ENCODE measurements at regions not wholly inside any gene's neighbourhood (a gene's known extent, or its start where the extent isn't known, plus 50 kb on each side); places are given as distances from the start of the nearest gene placed in this dataset.
A peak's percentile ranks its signal among the peaks of the same experiment; 100 is the strongest.

DNA sequence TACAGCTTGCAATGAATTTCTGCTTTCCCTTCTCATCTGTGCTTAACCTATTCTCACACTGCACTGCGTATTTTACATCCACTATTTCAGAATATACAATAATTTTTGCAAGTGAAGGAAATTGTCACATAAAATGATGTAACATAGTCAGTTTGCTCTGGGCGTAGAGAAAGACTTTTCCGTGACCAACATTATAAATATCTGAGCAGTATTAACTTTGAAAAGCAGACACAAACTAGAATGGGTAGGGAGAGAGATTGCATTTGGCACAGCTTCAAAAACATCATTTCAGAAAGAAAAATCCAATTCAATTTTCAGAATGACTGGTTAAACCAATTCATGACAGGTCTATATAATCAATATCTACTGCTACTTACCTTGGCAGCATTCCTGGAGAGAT lies 352.5 kb upstream of the MIR17HG start:
- DNase-seq (ENCODE audit: low read depth): no peak
- TF ChIP-seq, protein P1, sequence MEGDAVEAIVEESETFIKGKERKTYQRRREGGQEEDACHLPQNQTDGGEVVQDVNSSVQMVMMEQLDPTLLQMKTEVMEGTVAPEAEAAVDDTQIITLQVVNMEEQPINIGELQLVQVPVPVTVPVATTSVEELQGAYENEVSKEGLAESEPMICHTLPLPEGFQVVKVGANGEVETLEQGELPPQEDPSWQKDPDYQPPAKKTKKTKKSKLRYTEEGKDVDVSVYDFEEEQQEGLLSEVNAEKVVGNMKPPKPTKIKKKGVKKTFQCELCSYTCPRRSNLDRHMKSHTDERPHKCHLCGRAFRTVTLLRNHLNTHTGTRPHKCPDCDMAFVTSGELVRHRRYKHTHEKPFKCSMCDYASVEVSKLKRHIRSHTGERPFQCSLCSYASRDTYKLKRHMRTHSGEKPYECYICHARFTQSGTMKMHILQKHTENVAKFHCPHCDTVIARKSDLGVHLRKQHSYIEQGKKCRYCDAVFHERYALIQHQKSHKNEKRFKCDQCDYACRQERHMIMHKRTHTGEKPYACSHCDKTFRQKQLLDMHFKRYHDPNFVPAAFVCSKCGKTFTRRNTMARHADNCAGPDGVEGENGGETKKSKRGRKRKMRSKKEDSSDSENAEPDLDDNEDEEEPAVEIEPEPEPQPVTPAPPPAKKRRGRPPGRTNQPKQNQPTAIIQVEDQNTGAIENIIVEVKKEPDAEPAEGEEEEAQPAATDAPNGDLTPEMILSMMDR (IDR thresholded peaks at IDR 0.05; ENCODE audit: insufficient read depth, low read length): no peak
- H3K4me3 ChIP-seq (ENCODE audit: low read depth, low read length): no peak overlapping the region

DNA sequence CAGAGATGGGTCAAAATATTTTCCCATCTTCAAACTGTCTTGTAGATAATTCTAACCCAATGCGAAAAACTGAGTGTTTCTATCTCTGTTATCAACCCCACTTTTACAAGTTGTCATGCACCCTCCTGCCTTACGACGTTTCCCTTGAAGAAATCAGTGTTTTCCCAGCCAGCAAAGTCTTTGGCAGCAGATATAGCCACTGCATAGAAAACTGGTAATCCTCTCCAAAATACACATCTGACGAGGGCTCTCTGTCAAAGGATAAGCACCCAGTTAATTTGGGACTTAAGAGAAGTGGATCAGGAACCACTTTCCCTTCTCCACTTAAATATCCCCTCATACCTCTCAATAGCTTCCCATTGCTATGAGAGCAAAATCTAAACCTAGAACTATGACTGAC lies 351.9 kb upstream of the MIR17HG start:
- DNase-seq (ENCODE audit: low read depth): no peak
- TF ChIP-seq, protein P1 (IDR thresholded peaks at IDR 0.05; ENCODE audit: insufficient read depth, low read length): no peak
- no peak overlapping the region for H3K4me3 ChIP-seq (ENCODE audit: low read depth, low read length)

DNA sequence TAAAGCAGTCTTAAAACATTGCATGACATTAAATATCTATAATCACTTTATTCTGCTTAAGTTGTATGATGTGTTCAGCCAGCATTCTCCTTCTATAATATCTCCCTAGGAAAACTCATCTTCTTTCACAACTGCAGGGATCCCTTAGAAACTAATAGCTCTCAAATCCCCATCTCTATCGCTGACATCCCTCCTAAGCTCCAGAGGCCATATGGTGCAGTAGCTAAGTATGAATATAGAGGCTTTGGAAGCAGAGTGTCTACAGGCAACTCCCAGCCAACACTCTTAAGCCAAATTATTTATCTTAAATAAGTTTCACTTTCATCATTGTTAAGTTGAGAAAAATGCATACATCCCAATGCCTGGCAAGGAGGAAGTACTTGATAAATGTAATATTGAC lies 349.5 kb upstream of the MIR17HG start:
- TF ChIP-seq, protein P1 (IDR thresholded peaks at IDR 0.05; ENCODE audit: insufficient read depth, low read length): no peak
- no peak for DNase-seq (ENCODE audit: low read depth)
- no peak overlapping the region for H3K4me3 ChIP-seq (ENCODE audit: low read depth, low read length)

DNA sequence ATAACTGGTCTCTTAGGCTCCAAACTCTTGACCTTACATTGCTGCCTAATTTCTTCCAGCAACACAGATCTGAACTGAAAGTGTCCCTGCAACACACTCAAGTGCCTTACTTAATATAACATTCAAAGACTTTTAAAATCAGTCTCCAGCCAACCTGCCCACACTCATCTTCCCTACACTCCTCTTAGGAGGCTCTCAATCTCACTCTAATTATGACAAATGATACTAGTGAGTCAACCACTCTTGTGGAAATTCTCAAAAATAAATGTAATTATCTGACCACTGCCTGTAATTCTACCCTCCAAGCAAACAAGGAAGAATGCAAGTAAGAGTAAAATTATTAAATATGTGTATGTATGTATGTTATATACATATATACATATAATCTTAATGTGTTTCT lies 348.1 kb upstream of the MIR17HG start:
- DNase-seq (ENCODE audit: low read depth): no peak
- H3K4me3 ChIP-seq (ENCODE audit: low read depth, low read length): no peak overlapping the region
- TF ChIP-seq, protein P1 (IDR thresholded peaks at IDR 0.05; ENCODE audit: insufficient read depth, low read length): no peak

DNA sequence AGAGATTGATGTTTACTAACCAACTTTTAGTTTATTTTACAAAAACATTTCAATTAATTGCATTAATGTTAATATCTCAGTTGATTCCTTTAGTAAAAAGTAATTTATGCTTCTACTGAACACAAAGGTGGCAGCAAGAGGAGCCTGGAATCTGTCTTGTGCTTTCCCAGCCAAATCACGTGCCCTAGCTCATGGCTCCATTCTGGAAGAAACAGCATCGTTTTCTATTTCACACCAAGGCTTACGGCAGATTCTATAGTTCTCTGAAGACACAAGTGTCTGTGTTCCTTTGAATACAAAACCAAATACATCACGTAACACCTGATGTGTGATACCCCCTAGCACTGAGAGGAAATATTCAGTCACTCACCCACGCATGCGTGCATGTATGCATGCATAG lies 346.1 kb upstream of the MIR17HG start:
- H3K4me3 ChIP-seq (ENCODE audit: low read depth, low read length): no peak overlapping the region
- DNase-seq (ENCODE audit: low read depth): no peak
- TF ChIP-seq, protein P1 (IDR thresholded peaks at IDR 0.05; ENCODE audit: insufficient read depth, low read length): no peak

DNA sequence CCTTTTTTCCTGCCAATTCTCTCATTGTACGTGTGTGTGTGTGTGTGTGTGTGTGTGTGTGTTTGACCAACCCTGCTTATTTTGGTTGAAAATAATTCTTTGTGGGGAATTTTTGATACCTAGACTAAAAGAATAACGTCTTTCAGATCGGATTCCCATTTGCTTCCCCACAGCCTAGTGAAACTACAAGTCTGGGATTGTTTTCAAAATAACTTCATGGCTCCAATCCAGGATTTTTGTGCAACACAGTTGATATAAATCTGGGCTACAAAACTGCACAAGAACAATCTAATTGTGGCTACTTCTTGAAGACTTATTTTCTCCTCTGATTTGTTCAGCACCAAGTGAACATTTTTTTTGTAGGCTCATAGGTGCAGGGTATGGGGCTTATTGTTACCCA lies 332.8 kb upstream of the MIR17HG start:
- TF ChIP-seq, protein P1 (IDR thresholded peaks at IDR 0.05; ENCODE audit: insufficient read depth, low read length): no peak
- DNase-seq (ENCODE audit: low read depth): no peak
- no peak overlapping the region for H3K4me3 ChIP-seq (ENCODE audit: low read depth, low read length)

DNA sequence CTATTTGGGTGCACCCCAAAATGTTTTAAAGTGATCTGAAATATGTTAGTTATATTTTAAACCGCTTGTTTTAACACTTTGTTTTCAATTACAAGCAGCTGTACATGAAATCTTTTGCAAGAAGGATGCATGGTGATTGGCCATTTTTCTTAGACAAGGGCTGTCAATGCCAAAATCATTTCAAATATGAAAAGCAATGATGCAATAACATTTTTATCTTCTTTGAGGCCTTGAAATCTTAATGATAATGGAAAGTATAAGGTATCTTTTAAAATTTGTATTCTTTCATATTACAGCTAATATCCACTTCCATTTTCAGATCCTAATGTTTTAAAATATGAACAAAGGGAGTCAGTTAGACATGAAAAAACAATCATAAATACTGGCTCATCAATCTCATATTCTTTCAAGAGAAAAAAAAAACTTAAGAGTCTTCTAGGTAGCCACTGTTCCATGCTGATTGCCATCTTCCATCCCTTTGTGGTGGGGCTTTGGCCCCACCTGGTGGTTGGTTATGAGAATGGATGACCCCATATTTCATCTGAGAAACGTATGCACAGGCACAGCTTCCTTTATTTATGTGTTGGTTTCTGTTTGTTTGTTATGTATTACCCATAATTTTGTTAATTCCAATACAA lies 330.3 kb upstream of the MIR17HG start:
- H3K4me3 ChIP-seq (ENCODE audit: low read depth, low read length): no peak overlapping the region
- TF ChIP-seq, protein P1 (IDR thresholded peaks at IDR 0.05; ENCODE audit: insufficient read depth, low read length): peak; percentile 58
- peak; percentile 3 for DNase-seq (ENCODE audit: low read depth)
